CD14-positive monocyte (primary cell): ENCODE measurements at regions not wholly inside any gene's neighbourhood (a gene's known extent, or its start where the extent isn't known, plus 50 kb on each side); places are given as distances from the start of the nearest gene placed in this dataset.
A peak's percentile ranks its signal among the peaks of the same experiment; 100 is the strongest.

Experiments
- DNase-seq, 3 donors: peaks; one replicate each; pipeline ENCODE4 v3.0.0-alpha.2; 2011 to 2022
- H2AFZ ChIP-seq: 2 replicates; pipeline ENCODE4 v1.6.0; 2012; ENCODE audit warnings: mild to moderate bottlenecking, low read depth, low read length, inconsistent platforms; ENCODE audit not compliant: insufficient read depth, poor library complexity, severe bottlenecking
- H3K27ac ChIP-seq, 2 donors: 1 replicate in 1 of 2; 2 replicates in 1 of 2; pipeline ENCODE4 v1.5.1; 2012 to 2013; ENCODE audit warnings: low read length in 2 of 2, control low read depth in 1 of 2, inconsistent platforms in 1 of 2, low read depth in 1 of 2, mild to moderate bottlenecking in 1 of 2
- H3K27me3 ChIP-seq, 2 donors: one replicate each; pipeline versions ENCODE4 v1.6.0 to v1.6.1; 2011 to 2013; ENCODE audit warnings: low read length in 2 of 2; ENCODE audit not compliant: control insufficient read depth in 2 of 2, insufficient read depth in 2 of 2
- H3K36me3 ChIP-seq, 2 donors: replicated peaks in 1 of 2; 1 replicate in 1 of 2; 2 replicates in 1 of 2; pipeline versions ENCODE4 v1.5.1 to v1.6.1; 2012 to 2013; ENCODE audit warnings: low read length in 2 of 2, control low read depth in 1 of 2, inconsistent platforms in 1 of 2, mild to moderate bottlenecking in 1 of 2; ENCODE audit not compliant: insufficient read depth in 2 of 2, control insufficient read depth in 1 of 2
- H3K4me1 ChIP-seq, 2 donors: 1 replicate in 1 of 2; 2 replicates in 1 of 2; pipeline versions ENCODE4 v1.5.1 to v1.6.1; 2012 to 2013; ENCODE audit warnings: low read length in 2 of 2, control low read depth in 1 of 2, inconsistent platforms in 1 of 2, mild to moderate bottlenecking in 1 of 2, moderate library complexity in 1 of 2; ENCODE audit not compliant: insufficient read depth in 2 of 2, control insufficient read depth in 1 of 2
- H3K4me2 ChIP-seq: replicated peaks from 2 replicates; pipeline ENCODE3; 2012; ENCODE audit warnings: low read length, moderate library complexity, mild to moderate bottlenecking; ENCODE audit not compliant: poor library complexity, severe bottlenecking; ENCODE audit errors: extremely low read depth
- H3K4me3 ChIP-seq, 3 experiments: fragments of 200-600 bp in 1 of 3; sonication (generic) in 1 of 3; replicated peaks in 1 of 3; 1 replicate in 2 of 3; 2 replicates in 1 of 3; pipeline ENCODE4 v1.5.1; 2011 to 2013; ENCODE audit warnings: low read length in 3 of 3, mild to moderate bottlenecking in 3 of 3, control low read depth in 2 of 3, low read depth in 2 of 3, inconsistent platforms in 1 of 3, moderate library complexity in 1 of 3
- H3K79me2 ChIP-seq: 2 replicates; pipeline ENCODE4 v1.6.0; 2012; ENCODE audit warnings: mild to moderate bottlenecking, control low read depth, inconsistent platforms, low read length, moderate library complexity; ENCODE audit not compliant: insufficient read depth
- H3K9ac ChIP-seq: 2 replicates; pipeline ENCODE4 v1.6.0; 2017; ENCODE audit warnings: low read length, mild to moderate bottlenecking; ENCODE audit not compliant: insufficient read depth, poor library complexity, severe bottlenecking
- H3K9me3 ChIP-seq, 2 donors: replicated peaks in 1 of 2; 1 replicate in 1 of 2; 2 replicates in 1 of 2; pipeline versions ENCODE4 v1.5.1 to v1.6.1; 2012 to 2013; ENCODE audit warnings: low read length in 2 of 2, control low read depth in 1 of 2; ENCODE audit not compliant: control insufficient read depth in 1 of 2, insufficient read depth in 1 of 2
- H4K20me1 ChIP-seq: 2 replicates; pipeline ENCODE4 v1.6.0; 2012; ENCODE audit warnings: mild to moderate bottlenecking, low read length, control low read depth, moderate library complexity; ENCODE audit not compliant: insufficient read depth
- H3K27ac Mint-ChIP-seq, 7 donors: one replicate each; pipeline ENCODE4 v1.8.0; 2020; ENCODE audit warnings: mild to moderate bottlenecking in 7 of 7, mixed read lengths in 7 of 7, moderate library complexity in 6 of 7, inconsistent platforms in 2 of 7
- H3K27me3 Mint-ChIP-seq, 3 donors: one replicate each; pipeline ENCODE4 v1.8.0; 2021 to 2022; ENCODE audit warnings: low read depth in 3 of 3, mild to moderate bottlenecking in 3 of 3, mixed read lengths in 3 of 3, moderate library complexity in 3 of 3, inconsistent platforms in 1 of 3
- H3K36me3 Mint-ChIP-seq, 2 donors: one replicate each; pipeline ENCODE4 v1.8.0; 2020; ENCODE audit warnings: mixed read lengths in 2 of 2, inconsistent platforms in 1 of 2, mild to moderate bottlenecking in 1 of 2
- H3K4me1 Mint-ChIP-seq: one replicate; pipeline ENCODE4 v1.8.0; 2020; ENCODE audit warnings: mild to moderate bottlenecking, mixed read lengths
- H3K4me3 Mint-ChIP-seq, 2 donors: one replicate each; pipeline ENCODE4 v1.8.0; 2020; ENCODE audit warnings: mild to moderate bottlenecking in 2 of 2, mixed read lengths in 2 of 2, moderate library complexity in 1 of 2
- H3K9me3 Mint-ChIP-seq, 7 donors: one replicate each; pipeline ENCODE4 v1.8.0; 2020 to 2022; ENCODE audit warnings: mixed read lengths in 7 of 7, mild to moderate bottlenecking in 6 of 7, moderate library complexity in 6 of 7, inconsistent platforms in 2 of 7
- CTCF ChIP-seq: fragments of 200-600 bp; IDR thresholded peaks from one replicate; pipeline ENCODE4 v1.8.0; 2022; ENCODE audit warnings: antibody characterized with exemption, mild to moderate bottlenecking
- WGBS: methylation state at CpG from one replicate; pipeline ENCODE4 v1.1.5; 2013; ENCODE audit warnings: missing lambda C conversion rate; ENCODE audit not compliant: insufficient coverage; 5-methylcytosine and 5-hydroxymethylcytosine counted together
- intact Hi-C, 2 donors: fragments of 100-400 bp; cut with micrococcal nuclease; formaldehyde crosslinking; loops; one replicate each; pipeline versions ENCODE4 v1.15.0 to v1.15.1; 2023

DNA sequence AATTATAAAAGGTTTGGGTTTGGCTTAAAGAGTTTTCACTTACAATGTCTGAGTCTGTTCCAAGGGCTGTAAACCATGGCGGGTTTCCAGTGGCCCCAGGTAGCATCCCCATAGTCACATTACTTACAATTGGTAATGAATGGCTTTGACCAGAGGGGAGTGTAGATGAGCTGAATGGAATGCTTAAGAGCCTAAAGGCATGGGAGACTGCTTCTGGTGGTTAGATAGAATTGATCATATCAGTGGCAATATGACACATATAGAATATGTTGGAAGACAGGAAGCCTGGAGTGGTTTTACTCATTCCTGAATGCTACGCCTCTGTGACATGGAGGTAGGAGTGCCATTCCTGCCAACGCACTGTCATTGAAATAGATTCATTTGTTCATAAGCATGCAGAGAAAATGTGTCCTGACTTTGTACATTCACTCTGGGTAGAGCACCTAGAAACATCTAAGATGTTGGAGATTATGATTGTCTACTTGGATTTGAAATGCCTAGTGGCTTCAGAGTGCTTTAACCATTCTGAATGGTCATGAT is 183.3 kb downstream of the BLID start:
- Histone ChIP-seq H3K4me2 (no peak overlapping the region), H3K27me3 (peaks cover 19 to 22% of the 10 kb centered on the region in 2 donors), H3K27ac (no peak overlapping the region), H3K79me2 (no peaks in the 10 kb centered on the region), H3K4me1 (peaks cover 13 to 14% of the 10 kb centered on the region in 2 donors), H3K9ac (no peak overlapping the region), H3K4me3 (no peak overlapping the region), H3K36me3 (no peaks in the 10 kb centered on the region), H2AFZ (no peak overlapping the region), H3K9me3 (no peaks in the 10 kb centered on the region), H4K20me1 (no peaks in the 10 kb centered on the region)
- Mint-ChIP-seq H3K4me3 (no peak overlapping the region), H3K27ac (no peak overlapping the region), H3K27me3 (peaks cover 7 to 15% (median 11%) of the 10 kb centered on the region in 3 donors), H3K36me3 (no peaks in the 10 kb centered on the region), H3K4me1 (peaks cover 2% of the 10 kb centered on the region), H3K9me3 (peaks cover 0 to 2% (median 0%) of the 10 kb centered on the region in 7 donors)
- WGBS: 100% methylated on average over 2 of the region's 3 CpGs
- no peak for TF ChIP-seq CTCF
- intact Hi-C loops: no loop called here
- DNase-seq: no peak

- Mint-ChIP-seq H3K4me1 (peaks cover 2% of the 10 kb centered on the region), H3K9me3 (peaks cover 0 to 2% (median 0%) of the 10 kb centered on the region in 7 donors), H3K4me3 (no peak overlapping the region), H3K36me3 (no peaks in the 10 kb centered on the region), H3K27ac (peak overlapping the region in 1 of 7 donors; percentile 11), H3K27me3 (peaks cover 8 to 15% (median 14%) of the 10 kb centered on the region in 3 donors)
- WGBS: 100% methylated on average over 1 of the region's 4 CpGs
- no peaks in the 10 kb centered on the region for H3K9me3 ChIP-seq
- no peak overlapping the region for H3K4me2 ChIP-seq
- peaks cover 22% of the 10 kb centered on the region in 2 donors for H3K27me3 ChIP-seq
- intact Hi-C loops: no loop called here
- no peak overlapping the region for H3K9ac ChIP-seq
- no peaks in the 10 kb centered on the region for H3K79me2 ChIP-seq
- peaks cover 13 to 14% of the 10 kb centered on the region in 2 donors for H3K4me1 ChIP-seq
- no peak for TF ChIP-seq CTCF
- H3K27ac ChIP-seq: no peak overlapping the region
- H2AFZ ChIP-seq: no peak overlapping the region
- no peaks in the 10 kb centered on the region for H3K36me3 ChIP-seq
- no peak for DNase-seq
- no peak overlapping the region for H3K4me3 ChIP-seq
- no peaks in the 10 kb centered on the region for H4K20me1 ChIP-seq
These were observed 184.2 kb downstream of the BLID start for GRCh38 chr11:121931748-121932352.
